Esophagus (tissue), 2 donors: ENCODE measurements at regions not wholly inside any gene's neighbourhood (a gene's known extent, or its start where the extent isn't known, plus 50 kb on each side); places are given as distances from the start of the nearest gene placed in this dataset.
"Not testable (repeated sequence)": the region's sequence is repeated elsewhere in the genome, so short reads cannot be mapped to it uniquely, and the experiment has no call there.

Experiments used
- H3K27ac ChIP-seq, 2 donors: one replicate each; pipeline ENCODE4 v1.5.1; 2013; ENCODE audit warnings: low read depth in 2 of 2, mild to moderate bottlenecking in 2 of 2, inconsistent platforms in 1 of 2, low read length in 1 of 2, moderate library complexity in 1 of 2
- H3K27me3 ChIP-seq, 2 donors: one replicate each; pipeline ENCODE4 v1.6.1; 2013; ENCODE audit warnings: low read length in 2 of 2, control low read depth in 1 of 2, mild to moderate bottlenecking in 1 of 2; ENCODE audit not compliant: insufficient read depth in 2 of 2, control insufficient read depth in 1 of 2
- H3K36me3 ChIP-seq, 2 donors: one replicate each; pipeline ENCODE4 v1.6.1; 2013; ENCODE audit warnings: low read length in 1 of 2; ENCODE audit not compliant: control insufficient read depth in 2 of 2, insufficient read depth in 2 of 2
- H3K4me1 ChIP-seq, 2 donors: one replicate each; pipeline ENCODE4 v1.6.1; 2013; ENCODE audit warnings: low read length in 1 of 2; ENCODE audit not compliant: control insufficient read depth in 2 of 2, insufficient read depth in 2 of 2
- H3K4me3 ChIP-seq, 2 donors: one replicate each; pipeline ENCODE4 v1.5.1; 2013; ENCODE audit warnings: low read length in 2 of 2, mild to moderate bottlenecking in 2 of 2, low read depth in 1 of 2, moderate library complexity in 1 of 2
- H3K9me3 ChIP-seq, 2 donors: one replicate each; pipeline ENCODE4 v1.6.1; 2013; ENCODE audit warnings: mild to moderate bottlenecking in 2 of 2, low read depth in 1 of 2, low read length in 1 of 2, moderate library complexity in 1 of 2; ENCODE audit not compliant: control insufficient read depth in 2 of 2, insufficient read depth in 1 of 2
- WGBS, 2 donors: extraction: QIAGEN DNeasy Blood & Tissue Kit; methylation state at CpG; one replicate each; pipeline ENCODE4 v1.1.7; 2013; 5-methylcytosine and 5-hydroxymethylcytosine counted together
- donor health status: healthy with polysubstance abuse.
- donor health status: Bipolar disorder and iron deficiency.

GRCh38 chr6:140388192-140388802 lies 1013.8 kb upstream of the CITED2 start:
- Histone ChIP-seq H3K36me3 (no peaks in the 10 kb centered on the region), H3K27me3 (no peaks in the 10 kb centered on the region), H3K4me1 (no peaks in the 10 kb centered on the region), H3K9me3 (peaks cover 0 to 5% of the 10 kb centered on the region in 2 donors), H3K4me3 (no peak overlapping the region), H3K27ac (no peak overlapping the region)
- WGBS, 2 donors: 69 to 73% methylated on average over 2 of the region's 2 CpGs

GRCh38 chr6:140385679-140386078 lies 1011.2 kb upstream of the CITED2 start:
- Histone ChIP-seq H3K4me1 (no peaks in the 10 kb centered on the region), H3K4me3 (no peak overlapping the region), H3K27ac (no peak overlapping the region), H3K36me3 (no peaks in the 10 kb centered on the region), H3K9me3 (peaks cover 0 to 5% of the 10 kb centered on the region in 2 donors), H3K27me3 (no peaks in the 10 kb centered on the region)
- 87 to 88% methylated on average over 3 of the region's 3 CpGs for WGBS, 2 donors

- WGBS, 2 donors: 80 to 85% methylated on average over 2 of the region's 2 CpGs
- no peaks in the 10 kb centered on the region for H3K4me1 ChIP-seq
- peaks cover 0 to 5% of the 10 kb centered on the region in 2 donors for H3K9me3 ChIP-seq
- H3K27me3 ChIP-seq: no peaks in the 10 kb centered on the region
- H3K4me3 ChIP-seq: no peak overlapping the region
- H3K36me3 ChIP-seq: no peaks in the 10 kb centered on the region
- H3K27ac ChIP-seq: no peak overlapping the region
Observed at GRCh38 chr6:140382355-140382754, 1007.9 kb upstream of the CITED2 start.

GRCh38 chr6:140380427-140381218 lies 1006.2 kb upstream of the CITED2 start:
- H3K4me1 ChIP-seq: no peaks in the 10 kb centered on the region
- H3K27ac ChIP-seq: no peak overlapping the region
- WGBS, 2 donors: 71 to 74% methylated on average over 3 of the region's 3 CpGs
- peaks cover 0 to 5% of the 10 kb centered on the region in 2 donors for H3K9me3 ChIP-seq
- H3K27me3 ChIP-seq: no peaks in the 10 kb centered on the region
- H3K36me3 ChIP-seq: no peaks in the 10 kb centered on the region
- H3K4me3 ChIP-seq: no peak overlapping the region

- no peak overlapping the region for H3K27ac ChIP-seq
- no peaks in the 10 kb centered on the region for H3K4me1 ChIP-seq
- 70 to 77% methylated on average over 2 of the region's 2 CpGs for WGBS, 2 donors
- no peaks in the 10 kb centered on the region for H3K27me3 ChIP-seq
- H3K4me3 ChIP-seq: no peak overlapping the region
- H3K36me3 ChIP-seq: no peaks in the 10 kb centered on the region
- peaks cover 0 to under 1% of the 10 kb centered on the region in 2 donors for H3K9me3 ChIP-seq
Observed at GRCh38 chr6:140379919-140380318, 1005.5 kb upstream of the CITED2 start.

- Histone ChIP-seq H3K4me1 (no peaks in the 10 kb centered on the region), H3K9me3 (no peaks in the 10 kb centered on the region), H3K27ac (no peak overlapping the region), H3K27me3 (no peaks in the 10 kb centered on the region), H3K4me3 (no peak overlapping the region), H3K36me3 (no peaks in the 10 kb centered on the region)
Observed at GRCh38 chr6:140376209-140376608, 1001.8 kb upstream of the CITED2 start.

- 98 to 99% methylated on average over 21 to 24 of the region's 24 CpGs for WGBS, 2 donors
- not testable (repeated sequence) for H3K9me3 ChIP-seq, H3K4me3 ChIP-seq, H3K27ac ChIP-seq, H3K4me1 ChIP-seq, H3K27me3 ChIP-seq, H3K36me3 ChIP-seq
Observed at GRCh38 chr6:140373728-140374127, 999.3 kb upstream of the CITED2 start.

GRCh38 chr6:140372064-140372463 lies 997.6 kb upstream of the CITED2 start:
- WGBS, 2 donors: 81 to 89% methylated on average over 4 of the region's 4 CpGs
- Histone ChIP-seq H3K27ac (no peak overlapping the region), H3K36me3 (no peaks in the 10 kb centered on the region), H3K9me3 (no peaks in the 10 kb centered on the region), H3K4me1 (no peaks in the 10 kb centered on the region), H3K27me3 (no peaks in the 10 kb centered on the region), H3K4me3 (no peak overlapping the region)

- Histone ChIP-seq H3K36me3 (no peaks in the 10 kb centered on the region), H3K4me1 (no peaks in the 10 kb centered on the region), H3K27me3 (no peaks in the 10 kb centered on the region), H3K27ac (no peak overlapping the region), H3K9me3 (no peaks in the 10 kb centered on the region), H3K4me3 (no peak overlapping the region)
- 57 to 58% methylated on average over 2 of the region's 2 CpGs for WGBS, 2 donors
Observed at GRCh38 chr6:140370976-140371870, 996.8 kb upstream of the CITED2 start.
